Cardiac muscle cell (in vitro differentiated cells and primary cell): ENCODE measurements at regions not wholly inside any gene's neighbourhood (a gene's known extent, or its start where the extent isn't known, plus 50 kb on each side); places are given as distances from the start of the nearest gene placed in this dataset.
A peak's percentile ranks its signal among the peaks of the same experiment; 100 is the strongest.

Experiments
- DNase-seq, 2 donors: peaks; one replicate each; pipeline versions ENCODE4 v3.0.0 to v3.0.0-alpha.2; 2010 to 2017; ENCODE audit warnings: low read depth in 1 of 2, low spot score in 1 of 2
- H3K27ac ChIP-seq: fragments of 200-600 bp; sonication (generic); 2 replicates; pipeline ENCODE4 v1.5.1; 2016
- H3K27me3 ChIP-seq: fragments of 200-600 bp; sonication (generic); 2 replicates; pipeline ENCODE4 v1.6.0; 2016; ENCODE audit warnings: control low read depth
- H3K36me3 ChIP-seq: fragments of 200-600 bp; sonication (generic); 2 replicates; pipeline ENCODE4 v1.5.1; 2016; ENCODE audit warnings: control low read depth
- H3K4me1 ChIP-seq: fragments of 200-600 bp; sonication (generic); 2 replicates; pipeline ENCODE4 v1.8.1; 2017; ENCODE audit warnings: low read depth, mild to moderate bottlenecking, mixed run types
- H3K4me3 ChIP-seq: fragments of 200-600 bp; sonication (generic); 2 replicates; pipeline ENCODE4 v1.5.1; 2016; ENCODE audit warnings: mild to moderate bottlenecking
- H3K9me3 ChIP-seq: fragments of 200-600 bp; sonication (generic); 2 replicates; pipeline ENCODE4 v1.5.1; 2017; ENCODE audit warnings: low read depth, mild to moderate bottlenecking, control low read depth
- TF ChIP-seq, protein P1 (sequence below): IDR thresholded peaks from 2 replicates; pipeline ENCODE4 v1.5.1; 2012; ENCODE audit warnings: low read depth, mild to moderate bottlenecking, low read length

DNA sequence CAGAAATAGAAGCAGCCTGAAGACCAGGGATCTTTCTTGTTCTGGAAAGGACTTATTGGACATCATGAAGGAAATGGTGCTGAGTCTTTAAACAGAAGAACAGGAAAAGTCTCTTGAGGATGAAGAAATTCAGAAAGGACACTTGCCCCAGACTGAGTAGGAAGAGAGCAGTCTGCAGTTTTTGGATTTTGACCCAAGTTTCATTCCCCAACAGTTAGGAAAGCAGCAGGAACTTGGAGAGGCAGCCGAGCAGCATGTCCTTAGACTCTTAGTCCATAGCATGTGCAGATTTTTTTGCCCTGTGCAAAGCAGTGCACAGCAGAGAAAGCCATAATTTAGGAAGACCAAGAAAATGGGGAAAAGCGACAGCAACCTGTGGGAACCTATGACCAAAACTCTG lies 927.2 kb upstream of the AUTS2 start:
- no peak overlapping the region for H3K4me3 ChIP-seq
- no peaks in the 10 kb centered on the region for H3K27me3 ChIP-seq
- H3K4me1 ChIP-seq, result no peaks in the 10 kb centered on the region
- TF ChIP-seq, protein P1, sequence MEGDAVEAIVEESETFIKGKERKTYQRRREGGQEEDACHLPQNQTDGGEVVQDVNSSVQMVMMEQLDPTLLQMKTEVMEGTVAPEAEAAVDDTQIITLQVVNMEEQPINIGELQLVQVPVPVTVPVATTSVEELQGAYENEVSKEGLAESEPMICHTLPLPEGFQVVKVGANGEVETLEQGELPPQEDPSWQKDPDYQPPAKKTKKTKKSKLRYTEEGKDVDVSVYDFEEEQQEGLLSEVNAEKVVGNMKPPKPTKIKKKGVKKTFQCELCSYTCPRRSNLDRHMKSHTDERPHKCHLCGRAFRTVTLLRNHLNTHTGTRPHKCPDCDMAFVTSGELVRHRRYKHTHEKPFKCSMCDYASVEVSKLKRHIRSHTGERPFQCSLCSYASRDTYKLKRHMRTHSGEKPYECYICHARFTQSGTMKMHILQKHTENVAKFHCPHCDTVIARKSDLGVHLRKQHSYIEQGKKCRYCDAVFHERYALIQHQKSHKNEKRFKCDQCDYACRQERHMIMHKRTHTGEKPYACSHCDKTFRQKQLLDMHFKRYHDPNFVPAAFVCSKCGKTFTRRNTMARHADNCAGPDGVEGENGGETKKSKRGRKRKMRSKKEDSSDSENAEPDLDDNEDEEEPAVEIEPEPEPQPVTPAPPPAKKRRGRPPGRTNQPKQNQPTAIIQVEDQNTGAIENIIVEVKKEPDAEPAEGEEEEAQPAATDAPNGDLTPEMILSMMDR, result no peak
- H3K9me3 ChIP-seq, result no peaks in the 10 kb centered on the region
- H3K27ac ChIP-seq, result no peak overlapping the region
- DNase-seq, result peak in 1 of 2 donors; percentile 6
- H3K36me3 ChIP-seq, result no peaks in the 10 kb centered on the region

DNA sequence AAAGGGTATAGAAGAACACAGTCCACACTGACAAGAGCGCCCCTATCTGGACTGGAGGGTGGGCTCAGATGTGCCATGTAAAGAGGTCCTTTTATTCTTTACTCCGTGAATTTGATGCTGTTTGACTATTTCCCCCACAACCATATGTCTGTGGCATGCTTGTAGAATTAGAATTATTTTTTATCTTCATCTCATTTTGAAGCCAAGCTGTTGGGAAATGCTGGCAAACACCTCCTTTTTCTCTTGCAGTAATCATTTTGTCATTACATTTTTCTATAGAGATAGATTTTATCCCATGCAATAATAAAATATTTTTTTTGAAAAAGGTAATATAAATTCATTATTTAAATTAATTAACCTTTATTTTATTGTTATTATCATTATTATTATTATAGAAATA lies 926.6 kb upstream of the AUTS2 start:
- H3K4me1 ChIP-seq, result no peaks in the 10 kb centered on the region
- TF ChIP-seq, protein P1, result no peak
- peak in 1 of 2 donors; percentile 41 for DNase-seq

DNA sequence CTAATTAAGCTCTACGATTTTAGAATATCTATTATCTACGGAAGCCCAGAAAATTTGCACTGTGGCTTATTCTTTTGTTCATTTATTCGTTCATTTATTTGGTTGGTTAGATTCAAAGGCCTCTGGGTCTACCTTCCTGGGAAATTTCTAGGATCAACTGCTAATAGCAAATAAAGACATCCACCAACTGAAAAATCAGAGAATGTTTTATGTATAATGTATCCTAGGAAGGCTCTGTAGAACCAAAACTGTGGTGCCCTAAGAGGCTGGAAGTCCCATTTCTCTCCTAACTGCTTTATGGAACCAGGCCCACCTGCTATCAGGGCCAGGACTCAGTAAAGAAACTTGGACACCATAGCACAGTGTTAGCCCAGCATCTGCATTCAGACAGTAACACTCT lies 923.4 kb upstream of the AUTS2 start:
- H3K36me3 ChIP-seq, result no peaks in the 10 kb centered on the region
- no peaks in the 10 kb centered on the region for H3K4me1 ChIP-seq
- DNase-seq, result no peak
- TF ChIP-seq, protein P1, result no peak
- H3K27ac ChIP-seq, result no peak overlapping the region
- H3K4me3 ChIP-seq, result no peak overlapping the region
- no peaks in the 10 kb centered on the region for H3K27me3 ChIP-seq
- no peaks in the 10 kb centered on the region for H3K9me3 ChIP-seq

More for the DNA sequence above, 926.6 kb upstream of the AUTS2 start:
- no peak overlapping the region for H3K27ac ChIP-seq
- H3K27me3 ChIP-seq, result no peaks in the 10 kb centered on the region
- H3K4me3 ChIP-seq, result no peak overlapping the region
- H3K36me3 ChIP-seq, result no peaks in the 10 kb centered on the region
- no peaks in the 10 kb centered on the region for H3K9me3 ChIP-seq

DNA sequence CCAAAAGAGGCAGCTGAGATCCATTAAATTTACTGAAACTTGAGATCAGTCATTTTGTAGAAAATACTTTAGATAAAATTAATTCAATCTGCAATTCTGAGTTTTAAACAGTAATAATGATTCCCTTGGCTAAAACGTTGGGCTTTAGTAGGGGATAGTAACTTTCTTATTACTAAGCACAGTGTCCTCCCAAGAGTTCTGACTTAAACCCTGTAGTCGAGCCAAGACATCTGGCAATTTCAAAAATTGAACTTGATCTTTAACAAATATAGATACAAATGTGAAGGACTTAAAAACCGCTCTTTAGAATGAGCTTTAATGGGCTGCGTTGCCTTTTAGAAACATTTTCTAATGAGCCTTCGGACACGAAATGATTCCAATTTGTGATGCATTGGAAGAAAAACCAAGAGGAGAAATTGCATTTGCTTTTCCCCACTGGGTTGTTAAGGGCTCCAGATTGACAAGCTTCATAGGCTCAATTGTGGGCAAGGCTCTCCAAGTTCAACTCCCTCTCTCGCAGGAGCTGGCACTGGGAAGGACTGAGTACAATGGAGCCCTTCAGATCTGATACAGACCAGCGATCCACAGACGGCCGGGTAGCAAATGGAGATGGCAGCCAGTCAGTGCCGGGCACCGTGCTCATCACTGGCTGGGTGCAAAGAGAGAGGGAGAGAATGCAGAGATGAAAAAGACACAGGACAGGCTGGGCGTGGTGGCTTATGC lies 921.3 kb upstream of the AUTS2 start:
- no peak for DNase-seq
- TF ChIP-seq, protein P1, result no peak
- Histone ChIP-seq H3K27me3 (no peaks in the 10 kb centered on the region), H3K9me3 (no peaks in the 10 kb centered on the region), H3K4me1 (no peaks in the 10 kb centered on the region), H3K36me3 (no peaks in the 10 kb centered on the region), H3K4me3 (no peak overlapping the region), H3K27ac (no peak overlapping the region)

DNA sequence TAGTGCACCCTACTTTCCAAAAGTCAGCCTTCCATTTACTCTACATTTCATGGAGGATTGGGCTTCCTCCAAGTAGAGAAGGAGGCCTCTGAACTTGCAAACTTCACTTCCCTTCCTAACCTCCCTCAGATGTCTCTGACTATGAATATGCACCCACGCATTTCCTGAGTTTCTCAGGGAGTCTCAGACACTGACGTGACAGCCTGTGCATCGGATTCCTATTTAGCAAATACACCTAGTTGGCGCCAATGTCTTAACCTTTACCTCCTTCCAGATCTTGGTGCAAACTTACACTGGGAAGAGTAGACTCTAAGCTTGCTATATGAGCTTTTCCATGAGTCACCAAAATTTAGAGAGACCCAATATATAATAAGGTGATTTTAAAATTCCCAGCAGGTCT lies 920.1 kb upstream of the AUTS2 start:
- peak in 1 of 2 donors; percentile 40 for DNase-seq
- Histone ChIP-seq H3K4me3 (no peak overlapping the region), H3K27me3 (no peaks in the 10 kb centered on the region), H3K4me1 (no peaks in the 10 kb centered on the region), H3K9me3 (no peaks in the 10 kb centered on the region), H3K27ac (no peak overlapping the region), H3K36me3 (no peaks in the 10 kb centered on the region)
- TF ChIP-seq, protein P1, result no peak
